Fibroblast of skin of right quadriceps (primary cell): ENCODE measurements at regions not wholly inside any gene's neighbourhood (a gene's known extent, or its start where the extent isn't known, plus 50 kb on each side); places are given as distances from the start of the nearest gene placed in this dataset.
"Not testable (repeated sequence)": the region's sequence is repeated elsewhere in the genome, so short reads cannot be mapped to it uniquely, and the experiment has no call there.

Experiments used
- DNase-seq: peaks from one replicate; pipeline ENCODE4 v3.0.0-alpha.2; 2013

DNA sequence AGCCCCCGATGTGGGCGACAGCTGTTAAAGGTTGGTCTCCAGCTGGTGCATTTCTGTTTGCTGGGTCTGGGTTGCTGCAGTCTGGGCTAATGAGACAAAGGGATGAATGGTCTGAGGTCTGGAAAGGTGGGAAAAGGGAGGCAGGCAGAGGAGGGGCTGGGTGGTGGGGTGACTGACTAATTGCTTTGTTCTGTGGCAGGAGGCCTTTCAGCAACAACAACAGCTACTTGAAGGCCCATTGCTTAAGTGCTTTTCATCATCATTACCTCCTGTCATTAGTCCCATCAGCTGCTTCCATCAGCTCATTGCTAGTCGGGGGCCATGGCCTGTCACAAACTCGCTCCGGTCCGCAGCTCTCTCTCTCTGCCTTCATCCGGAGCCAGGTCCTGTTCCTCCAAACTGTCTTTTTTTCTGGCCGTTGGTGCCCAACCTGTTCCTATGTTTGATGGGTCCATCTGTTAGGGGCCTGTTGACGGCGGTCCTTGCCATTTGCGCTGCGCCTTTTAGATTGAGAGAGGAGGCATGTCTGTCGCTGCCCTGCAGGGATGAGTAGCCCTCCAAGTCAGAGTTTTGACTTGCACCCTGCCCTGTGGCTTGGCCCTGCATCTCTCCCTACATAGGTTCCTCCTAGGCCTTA lies 105.6 kb upstream of the PLXNA2 start:
- DNase-seq, result no peak

DNA sequence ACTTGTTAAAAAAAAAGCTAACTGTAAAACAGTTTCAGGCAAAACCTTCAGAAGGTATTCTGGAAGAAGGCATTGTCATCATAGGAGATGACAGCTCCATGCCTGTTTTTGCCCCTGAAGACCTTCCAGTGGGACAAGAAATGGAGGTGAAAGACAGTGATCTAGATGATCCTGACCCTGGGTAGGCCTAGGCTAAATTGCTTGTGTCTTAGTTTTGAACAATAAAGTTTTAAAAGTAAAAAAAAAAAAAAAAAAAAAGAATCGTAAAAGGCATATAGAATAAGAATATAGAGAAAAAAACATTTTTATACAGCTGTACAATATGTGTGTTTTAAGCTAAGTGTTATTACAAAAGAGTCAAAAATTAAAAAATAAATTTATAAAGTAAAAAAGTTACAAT lies 106.6 kb upstream of the PLXNA2 start:
- DNase-seq, result no peak

DNA sequence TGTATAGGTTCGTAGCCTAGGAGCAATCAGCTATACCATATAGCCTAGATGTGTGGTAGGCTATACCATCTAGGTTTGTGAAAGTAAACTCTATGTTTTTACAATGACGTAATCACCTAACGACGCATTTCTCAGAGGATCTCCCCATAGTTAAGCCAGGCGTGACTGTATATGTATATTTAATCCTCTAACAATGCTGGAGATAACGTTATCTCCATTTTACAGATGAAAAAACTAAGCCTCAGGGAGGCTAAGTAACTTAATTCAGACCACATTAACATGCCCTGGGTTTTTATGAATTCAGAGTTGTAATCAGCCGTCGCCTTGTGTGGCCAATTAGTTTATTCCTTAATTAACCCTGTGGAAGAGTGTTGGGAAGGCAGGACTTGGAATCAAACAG lies 107.7 kb upstream of the PLXNA2 start:
- no peak for DNase-seq

DNA sequence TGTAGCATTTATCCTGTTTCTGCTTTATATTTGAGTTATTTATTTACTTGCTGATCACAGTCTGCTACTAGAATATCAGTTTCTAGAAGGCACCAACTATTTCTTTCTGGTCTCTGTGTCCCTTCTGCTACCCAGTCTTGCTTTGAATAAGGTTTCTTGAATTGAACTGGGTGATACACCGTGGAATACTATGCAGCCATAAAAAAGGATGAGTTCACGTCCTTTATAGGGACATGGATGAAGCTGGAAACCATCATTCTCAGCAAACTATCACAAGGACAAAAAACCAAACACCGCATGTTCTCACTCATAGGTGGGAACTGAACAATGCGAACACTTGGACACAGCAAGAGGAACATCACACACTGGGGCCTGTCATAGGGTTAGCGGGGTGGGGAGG lies 109.6 kb upstream of the PLXNA2 start:
- DNase-seq, result not testable (repeated sequence)

GRCh38 chr1:208357644-208358507 lies 113.7 kb upstream of the PLXNA2 start:
- DNase-seq, result no peak

DNA sequence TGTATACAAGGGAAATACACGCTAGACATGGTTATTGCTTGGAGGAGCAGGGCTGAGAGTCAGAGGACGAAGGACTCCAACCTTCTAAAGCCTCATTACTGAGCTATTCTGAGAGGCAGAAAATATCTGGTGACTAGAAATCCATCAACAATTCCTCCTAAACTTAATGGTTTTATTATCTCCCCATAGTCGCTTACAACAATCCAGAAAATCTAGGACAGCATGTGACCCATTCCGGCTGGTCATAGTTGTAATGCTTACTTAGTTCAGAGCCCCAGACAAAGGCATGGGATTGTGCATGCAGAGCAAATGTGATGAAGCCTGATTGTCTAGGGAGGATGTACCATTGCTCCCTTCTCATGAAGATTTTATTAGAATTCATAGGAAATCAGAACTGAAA lies 114.5 kb upstream of the PLXNA2 start:
- DNase-seq, result no peak

DNA sequence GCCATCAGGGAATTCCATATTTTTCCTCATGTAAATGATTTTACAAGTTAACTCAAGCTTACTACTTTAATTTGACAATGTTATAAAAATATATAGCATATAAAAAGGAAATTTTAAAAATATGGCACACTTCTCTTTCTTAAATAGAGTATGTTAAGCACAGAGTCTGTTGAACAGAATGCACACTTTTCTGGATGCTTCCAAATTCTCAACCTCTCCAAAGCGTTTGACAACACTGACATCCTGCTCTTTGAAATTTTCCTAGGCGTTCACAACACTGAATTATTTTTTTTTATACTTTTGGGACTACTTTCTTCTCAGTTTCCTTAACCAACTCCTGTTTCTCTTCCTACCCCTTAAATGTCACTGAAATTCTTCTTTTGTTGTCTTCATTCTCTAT lies 117.8 kb upstream of the PLXNA2 start:
- DNase-seq, result no peak

GRCh38 chr1:208366559-208366958 lies 122.4 kb upstream of the PLXNA2 start:
- no peak for DNase-seq

- no peak for DNase-seq
Measured at GRCh38 chr1:208369045-208369444, 124.9 kb upstream of the PLXNA2 start.

- DNase-seq, result no peak
Measured at GRCh38 chr1:208369658-208370057, 125.5 kb upstream of the PLXNA2 start.

- peak; percentile 51 for DNase-seq
Measured at GRCh38 chr1:208374391-208374941, 130.3 kb upstream of the PLXNA2 start.

DNA sequence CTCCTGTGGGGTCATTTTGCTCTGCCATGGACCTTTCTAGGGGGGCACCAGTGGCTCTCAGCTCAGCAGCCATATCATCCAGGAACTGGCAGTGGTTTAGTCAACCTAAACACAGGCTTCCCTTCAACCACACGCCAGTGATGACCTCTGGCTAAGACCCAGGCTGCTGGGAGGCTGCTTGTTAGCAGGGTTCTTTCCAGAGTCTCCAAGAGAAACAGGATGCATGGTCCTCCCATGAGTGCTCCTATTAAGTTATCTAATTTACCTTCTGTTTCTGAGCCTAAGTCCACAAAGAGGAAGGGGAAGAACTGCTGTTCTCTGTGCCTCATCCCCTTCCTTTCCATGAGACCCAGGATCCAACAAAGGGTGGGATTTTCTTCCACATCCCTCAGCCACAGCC lies 137.3 kb upstream of the PLXNA2 start:
- DNase-seq, result no peak

- peak; percentile 10 for DNase-seq
Measured at GRCh38 chr1:208387908-208388811, 144.0 kb upstream of the PLXNA2 start.

DNA sequence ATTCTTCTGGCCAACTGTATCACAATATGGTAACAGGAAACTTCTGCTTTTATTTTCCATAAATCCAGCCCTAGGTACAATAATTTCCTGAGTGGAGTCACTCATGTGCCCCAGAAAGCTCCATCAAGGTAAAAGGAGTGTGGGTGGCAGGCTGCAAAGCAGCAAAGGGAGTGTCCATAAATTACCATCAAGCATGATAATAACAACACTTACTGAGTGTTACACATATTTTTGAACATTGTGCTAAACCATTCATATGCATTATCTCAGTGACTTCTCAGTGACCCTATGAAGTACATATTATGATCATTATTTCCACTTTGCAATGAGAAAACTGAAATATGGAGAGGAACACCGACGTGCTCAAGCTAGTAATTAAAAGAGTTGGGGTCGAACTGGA lies 149.2 kb upstream of the PLXNA2 start:
- no peak for DNase-seq

DNA sequence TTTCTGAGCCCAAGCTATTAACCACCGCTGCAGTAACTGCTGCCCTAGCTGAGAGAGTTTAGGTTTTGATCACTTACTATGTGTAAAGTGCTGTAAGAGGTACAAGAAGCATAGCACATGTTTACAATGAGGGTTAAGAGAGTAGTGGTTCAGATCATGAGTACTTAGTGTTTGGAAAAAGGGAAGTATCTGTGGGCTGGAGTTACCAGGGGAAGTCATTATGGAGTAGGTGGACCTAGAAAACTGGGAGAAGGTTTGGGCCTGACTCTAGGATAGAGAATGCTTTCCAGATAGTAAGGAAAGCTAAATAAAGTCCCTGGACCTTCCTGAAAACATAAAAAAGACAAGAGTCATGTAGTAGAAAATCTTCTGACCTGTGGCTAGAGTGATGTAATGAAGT lies 149.6 kb upstream of the PLXNA2 start:
- DNase-seq, result no peak

- DNase-seq, result no peak
Measured at GRCh38 chr1:208397286-208397685, 153.1 kb upstream of the PLXNA2 start.

GRCh38 chr1:208405014-208405413 lies 160.8 kb upstream of the PLXNA2 start:
- DNase-seq, result no peak

DNA sequence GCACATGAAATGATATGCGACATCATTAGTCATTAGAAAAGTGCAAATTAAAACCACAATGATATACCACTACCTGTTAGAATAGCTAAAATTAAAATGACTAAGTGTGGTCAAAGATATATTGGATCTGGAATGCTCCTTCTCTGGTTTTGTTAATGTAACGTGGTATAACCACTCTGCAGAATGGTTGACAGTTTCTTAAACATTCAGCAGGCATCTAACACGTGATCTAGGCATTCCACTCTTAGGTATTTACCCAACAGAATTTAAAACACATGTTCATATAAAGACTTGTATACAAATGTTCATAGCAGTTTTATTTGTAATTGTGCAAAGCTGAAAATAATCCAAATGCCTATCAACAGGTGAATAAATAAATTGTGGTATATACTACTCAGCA lies 165.0 kb upstream of the PLXNA2 start:
- peak; percentile 63 for DNase-seq

DNA sequence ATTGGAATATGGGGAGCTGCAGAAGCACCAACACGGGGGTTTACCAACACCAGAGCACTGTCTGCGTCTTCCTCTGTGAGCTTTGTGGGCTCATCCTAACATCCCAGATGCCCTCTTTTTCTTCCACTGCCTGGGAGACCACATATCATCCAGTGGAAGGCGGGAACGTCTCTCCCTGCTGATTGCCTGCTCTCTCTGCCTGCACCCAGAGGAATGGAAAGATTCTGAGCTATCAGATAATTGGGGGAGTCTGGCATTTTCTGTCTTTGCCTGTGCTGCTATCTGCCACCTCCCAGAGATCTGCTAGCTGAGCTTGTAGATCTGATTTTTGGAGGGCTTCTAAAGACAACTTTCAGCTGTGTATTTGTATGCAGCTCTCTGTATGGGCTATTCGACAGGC lies 166.2 kb upstream of the PLXNA2 start:
- DNase-seq, result no peak

DNA sequence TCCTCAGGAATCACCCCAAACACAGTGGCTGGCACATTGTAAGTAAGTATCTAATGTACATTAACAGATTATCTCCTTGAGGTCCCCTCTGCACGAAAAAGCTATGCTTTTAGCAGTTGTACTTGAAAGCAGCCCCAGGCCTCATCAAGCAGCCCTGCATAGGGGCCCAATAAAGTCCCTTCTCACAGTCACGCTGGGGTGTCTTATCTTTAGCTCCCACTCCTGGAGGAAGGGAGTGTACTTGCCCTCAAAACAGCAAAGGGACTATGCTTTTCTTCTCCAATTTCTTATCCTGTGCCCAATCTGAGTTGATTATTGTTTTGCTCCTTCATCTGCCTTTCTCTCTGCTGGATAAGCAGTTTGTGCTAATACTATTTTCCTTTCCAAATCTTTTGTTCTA lies 168.8 kb upstream of the PLXNA2 start:
- no peak for DNase-seq

GRCh38 chr1:208418667-208419066 lies 174.5 kb upstream of the PLXNA2 start:
- DNase-seq, result no peak

DNA sequence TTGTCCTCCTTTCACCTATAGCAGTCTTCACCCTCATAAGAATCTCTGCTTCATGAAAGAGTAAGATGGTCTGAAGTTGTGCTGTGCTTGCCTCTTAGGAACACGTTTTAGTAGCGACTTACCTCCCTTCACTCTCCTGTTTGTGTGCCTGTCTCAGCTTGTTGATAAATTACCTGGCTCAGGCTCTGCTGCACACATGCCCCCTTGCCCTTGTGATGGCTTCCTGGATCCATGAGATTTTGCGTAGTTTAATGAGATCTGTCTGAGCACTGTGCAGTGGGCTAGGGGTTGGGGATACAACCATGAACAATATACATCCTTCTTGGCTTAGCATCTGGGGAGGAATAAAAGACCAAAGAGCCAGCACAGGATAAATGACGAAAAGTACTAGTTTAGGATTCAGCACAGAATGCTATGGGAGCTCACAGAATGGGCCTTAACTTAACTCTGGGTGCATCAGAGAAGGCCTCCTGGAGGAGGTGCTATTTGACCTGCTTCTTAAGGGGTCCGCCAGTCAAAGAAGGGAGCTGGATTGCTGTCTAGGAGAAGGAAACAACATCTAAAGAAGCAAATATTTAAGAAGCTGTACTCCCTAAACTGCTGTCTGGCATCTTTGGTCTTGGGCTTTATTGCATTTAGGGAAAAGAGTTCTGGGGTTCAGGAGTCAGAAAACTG lies 175.7 kb upstream of the PLXNA2 start:
- DNase-seq, result no peak

DNA sequence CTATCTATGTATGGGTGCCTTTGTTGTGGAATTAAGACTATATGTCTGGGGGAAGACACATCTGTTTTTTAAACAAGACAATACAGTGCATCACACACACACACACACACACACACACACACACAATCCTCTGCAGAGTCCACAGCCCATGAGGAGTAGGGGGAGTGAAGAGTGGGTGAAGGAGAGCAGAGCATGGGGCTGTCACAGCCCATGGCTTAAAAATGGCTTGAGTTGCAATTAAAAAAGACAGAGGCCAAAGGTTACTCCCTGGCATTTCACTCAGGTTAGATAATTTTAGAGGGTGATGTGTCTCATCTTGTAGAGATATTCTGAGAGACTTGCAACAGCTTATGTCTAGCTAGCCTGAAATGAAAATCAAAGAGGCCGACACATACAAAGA lies 176.5 kb upstream of the PLXNA2 start:
- no peak for DNase-seq
